WTC11 (cell line): ENCODE measurements at regions not wholly inside any gene's neighbourhood (a gene's known extent, or its start where the extent isn't known, plus 50 kb on each side); places are given as distances from the start of the nearest gene placed in this dataset.

ENCODE experiments used
- ETV6 ChIP-seq: sonication (generic); formaldehyde crosslinking; IDR thresholded peaks from 2 replicates; pipeline ENCODE4 v1.8.1; 2022; ENCODE audit warnings: mild to moderate bottlenecking, missing genetic modification reagents
- TF ChIP-seq, protein P1 (sequence below): fragments of 200-600 bp; IDR thresholded peaks from 2 replicates; pipeline ENCODE4 v1.8.0; 2022; ENCODE audit warnings: antibody characterized with exemption
- TF ChIP-seq, protein P2 (sequence below): sonication (generic); formaldehyde crosslinking; IDR thresholded peaks from 2 replicates; pipeline ENCODE4 v1.8.1; 2022; ENCODE audit warnings: low read depth, missing genetic modification reagents, borderline replicate concordance
- TF ChIP-seq, protein P3 (sequence below): sonication (generic); formaldehyde crosslinking; IDR thresholded peaks from 2 replicates; pipeline ENCODE4 v1.8.0; 2022; ENCODE audit warnings: mild to moderate bottlenecking, missing genetic modification reagents
- TF ChIP-seq, protein P4 (sequence below): sonication (generic); formaldehyde crosslinking; IDR thresholded peaks from 2 replicates; pipeline ENCODE4 v1.8.1; 2023; ENCODE audit warnings: mild to moderate bottlenecking, missing genetic modification reagents, borderline replicate concordance
- TF ChIP-seq, protein P5 (sequence below): sonication (generic); formaldehyde crosslinking; IDR thresholded peaks from 2 replicates; pipeline ENCODE4 v1.8.1; 2022; ENCODE audit warnings: low read depth, mild to moderate bottlenecking, moderate library complexity, missing genetic modification reagents, borderline replicate concordance

DNA sequence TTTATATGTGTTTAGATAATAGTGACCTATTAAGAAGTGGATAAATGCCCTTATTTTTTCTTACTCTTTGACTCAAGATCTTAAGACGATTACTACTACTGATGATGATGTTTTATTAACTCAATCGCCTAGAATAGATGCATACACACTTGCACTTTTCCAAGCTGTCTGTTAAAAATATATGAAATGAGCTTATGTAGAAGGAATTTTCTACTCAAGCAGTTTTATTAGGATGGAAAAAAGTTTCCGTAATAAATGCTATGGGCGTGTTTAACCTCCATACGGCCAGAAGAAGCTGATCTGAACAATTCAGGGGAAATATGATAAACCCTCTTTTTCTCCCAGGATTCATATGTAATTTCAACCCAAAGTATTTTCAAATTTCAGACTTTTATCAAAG is 455.7 kb upstream of the MPDZ start:
- TF ChIP-seq ETV6 (CRISPR knock-in tag) = no peak
- TF ChIP-seq, protein P1, sequence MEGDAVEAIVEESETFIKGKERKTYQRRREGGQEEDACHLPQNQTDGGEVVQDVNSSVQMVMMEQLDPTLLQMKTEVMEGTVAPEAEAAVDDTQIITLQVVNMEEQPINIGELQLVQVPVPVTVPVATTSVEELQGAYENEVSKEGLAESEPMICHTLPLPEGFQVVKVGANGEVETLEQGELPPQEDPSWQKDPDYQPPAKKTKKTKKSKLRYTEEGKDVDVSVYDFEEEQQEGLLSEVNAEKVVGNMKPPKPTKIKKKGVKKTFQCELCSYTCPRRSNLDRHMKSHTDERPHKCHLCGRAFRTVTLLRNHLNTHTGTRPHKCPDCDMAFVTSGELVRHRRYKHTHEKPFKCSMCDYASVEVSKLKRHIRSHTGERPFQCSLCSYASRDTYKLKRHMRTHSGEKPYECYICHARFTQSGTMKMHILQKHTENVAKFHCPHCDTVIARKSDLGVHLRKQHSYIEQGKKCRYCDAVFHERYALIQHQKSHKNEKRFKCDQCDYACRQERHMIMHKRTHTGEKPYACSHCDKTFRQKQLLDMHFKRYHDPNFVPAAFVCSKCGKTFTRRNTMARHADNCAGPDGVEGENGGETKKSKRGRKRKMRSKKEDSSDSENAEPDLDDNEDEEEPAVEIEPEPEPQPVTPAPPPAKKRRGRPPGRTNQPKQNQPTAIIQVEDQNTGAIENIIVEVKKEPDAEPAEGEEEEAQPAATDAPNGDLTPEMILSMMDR = no peak
- TF ChIP-seq, protein P2, sequence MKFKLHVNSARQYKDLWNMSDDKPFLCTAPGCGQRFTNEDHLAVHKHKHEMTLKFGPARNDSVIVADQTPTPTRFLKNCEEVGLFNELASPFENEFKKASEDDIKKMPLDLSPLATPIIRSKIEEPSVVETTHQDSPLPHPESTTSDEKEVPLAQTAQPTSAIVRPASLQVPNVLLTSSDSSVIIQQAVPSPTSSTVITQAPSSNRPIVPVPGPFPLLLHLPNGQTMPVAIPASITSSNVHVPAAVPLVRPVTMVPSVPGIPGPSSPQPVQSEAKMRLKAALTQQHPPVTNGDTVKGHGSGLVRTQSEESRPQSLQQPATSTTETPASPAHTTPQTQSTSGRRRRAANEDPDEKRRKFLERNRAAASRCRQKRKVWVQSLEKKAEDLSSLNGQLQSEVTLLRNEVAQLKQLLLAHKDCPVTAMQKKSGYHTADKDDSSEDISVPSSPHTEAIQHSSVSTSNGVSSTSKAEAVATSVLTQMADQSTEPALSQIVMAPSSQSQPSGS (CRISPR knock-in tag) = no peak
- TF ChIP-seq, protein P3, sequence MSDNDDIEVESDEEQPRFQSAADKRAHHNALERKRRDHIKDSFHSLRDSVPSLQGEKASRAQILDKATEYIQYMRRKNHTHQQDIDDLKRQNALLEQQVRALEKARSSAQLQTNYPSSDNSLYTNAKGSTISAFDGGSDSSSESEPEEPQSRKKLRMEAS (CRISPR knock-in tag) = no peak
- TF ChIP-seq, protein P4, sequence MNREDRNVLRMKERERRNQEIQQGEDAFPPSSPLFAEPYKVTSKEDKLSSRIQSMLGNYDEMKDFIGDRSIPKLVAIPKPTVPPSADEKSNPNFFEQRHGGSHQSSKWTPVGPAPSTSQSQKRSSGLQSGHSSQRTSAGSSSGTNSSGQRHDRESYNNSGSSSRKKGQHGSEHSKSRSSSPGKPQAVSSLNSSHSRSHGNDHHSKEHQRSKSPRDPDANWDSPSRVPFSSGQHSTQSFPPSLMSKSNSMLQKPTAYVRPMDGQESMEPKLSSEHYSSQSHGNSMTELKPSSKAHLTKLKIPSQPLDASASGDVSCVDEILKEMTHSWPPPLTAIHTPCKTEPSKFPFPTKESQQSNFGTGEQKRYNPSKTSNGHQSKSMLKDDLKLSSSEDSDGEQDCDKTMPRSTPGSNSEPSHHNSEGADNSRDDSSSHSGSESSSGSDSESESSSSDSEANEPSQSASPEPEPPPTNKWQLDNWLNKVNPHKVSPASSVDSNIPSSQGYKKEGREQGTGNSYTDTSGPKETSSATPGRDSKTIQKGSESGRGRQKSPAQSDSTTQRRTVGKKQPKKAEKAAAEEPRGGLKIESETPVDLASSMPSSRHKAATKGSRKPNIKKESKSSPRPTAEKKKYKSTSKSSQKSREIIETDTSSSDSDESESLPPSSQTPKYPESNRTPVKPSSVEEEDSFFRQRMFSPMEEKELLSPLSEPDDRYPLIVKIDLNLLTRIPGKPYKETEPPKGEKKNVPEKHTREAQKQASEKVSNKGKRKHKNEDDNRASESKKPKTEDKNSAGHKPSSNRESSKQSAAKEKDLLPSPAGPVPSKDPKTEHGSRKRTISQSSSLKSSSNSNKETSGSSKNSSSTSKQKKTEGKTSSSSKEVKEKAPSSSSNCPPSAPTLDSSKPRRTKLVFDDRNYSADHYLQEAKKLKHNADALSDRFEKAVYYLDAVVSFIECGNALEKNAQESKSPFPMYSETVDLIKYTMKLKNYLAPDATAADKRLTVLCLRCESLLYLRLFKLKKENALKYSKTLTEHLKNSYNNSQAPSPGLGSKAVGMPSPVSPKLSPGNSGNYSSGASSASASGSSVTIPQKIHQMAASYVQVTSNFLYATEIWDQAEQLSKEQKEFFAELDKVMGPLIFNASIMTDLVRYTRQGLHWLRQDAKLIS (CRISPR knock-in tag) = no peak
- TF ChIP-seq, protein P5, sequence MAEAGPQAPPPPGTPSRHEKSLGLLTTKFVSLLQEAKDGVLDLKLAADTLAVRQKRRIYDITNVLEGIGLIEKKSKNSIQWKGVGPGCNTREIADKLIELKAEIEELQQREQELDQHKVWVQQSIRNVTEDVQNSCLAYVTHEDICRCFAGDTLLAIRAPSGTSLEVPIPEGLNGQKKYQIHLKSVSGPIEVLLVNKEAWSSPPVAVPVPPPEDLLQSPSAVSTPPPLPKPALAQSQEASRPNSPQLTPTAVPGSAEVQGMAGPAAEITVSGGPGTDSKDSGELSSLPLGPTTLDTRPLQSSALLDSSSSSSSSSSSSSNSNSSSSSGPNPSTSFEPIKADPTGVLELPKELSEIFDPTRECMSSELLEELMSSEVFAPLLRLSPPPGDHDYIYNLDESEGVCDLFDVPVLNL (CRISPR knock-in tag) = no peak
